ENCODE measurements at regions not wholly inside any gene's neighbourhood (a gene's known extent, or its start where the extent isn't known, plus 50 kb on each side); places are given as distances from the start of the nearest gene placed in this dataset.

GRCh38 chr10:78802431-78802830 is 266.3 kb upstream of the ZMIZ1 start:
- no peak for DNase-seq (ENCODE audit: low read depth)
- no peak for TF ChIP-seq CTCF (IDR thresholded peaks at IDR 0.05; ENCODE audit: insufficient read depth, low read length, poor library complexity, severe bottlenecking)
- Histone ChIP-seq H3K27me3 (ENCODE audit: control insufficient read depth, insufficient read depth, low read length) (peaks cover 11% of the 10 kb centered on the region), H3K36me3 (ENCODE audit: control insufficient read depth, insufficient read depth, low read length) (no peaks in the 10 kb centered on the region), H3K4me3 (ENCODE audit: low read depth, low read length) (no peak overlapping the region)

- Histone ChIP-seq H3K4me3 (ENCODE audit: low read depth, low read length) (no peak overlapping the region), H3K36me3 (ENCODE audit: control insufficient read depth, insufficient read depth, low read length) (no peaks in the 10 kb centered on the region), H3K27me3 (ENCODE audit: control insufficient read depth, insufficient read depth, low read length) (peaks cover 11% of the 10 kb centered on the region)
- no peak for DNase-seq (ENCODE audit: low read depth)
- no peak for TF ChIP-seq CTCF (IDR thresholded peaks at IDR 0.05; ENCODE audit: insufficient read depth, low read length, poor library complexity, severe bottlenecking)
These were observed 265.9 kb upstream of the ZMIZ1 start for GRCh38 chr10:78802866-78803265.

- H3K27me3 ChIP-seq (ENCODE audit: control insufficient read depth, insufficient read depth, low read length) = peaks cover 11% of the 10 kb centered on the region
- no peak for TF ChIP-seq CTCF (IDR thresholded peaks at IDR 0.05; ENCODE audit: insufficient read depth, low read length, poor library complexity, severe bottlenecking)
- DNase-seq (ENCODE audit: low read depth) = no peak
- no peak overlapping the region for H3K4me3 ChIP-seq (ENCODE audit: low read depth, low read length)
- H3K36me3 ChIP-seq (ENCODE audit: control insufficient read depth, insufficient read depth, low read length) = no peaks in the 10 kb centered on the region
These were observed 265.1 kb upstream of the ZMIZ1 start for GRCh38 chr10:78803710-78804109.

GRCh38 chr10:78804411-78805032 is 264.2 kb upstream of the ZMIZ1 start:
- TF ChIP-seq CTCF (IDR thresholded peaks at IDR 0.05; ENCODE audit: insufficient read depth, low read length, poor library complexity, severe bottlenecking) = no peak
- Histone ChIP-seq H3K36me3 (ENCODE audit: control insufficient read depth, insufficient read depth, low read length) (no peaks in the 10 kb centered on the region), H3K27me3 (ENCODE audit: control insufficient read depth, insufficient read depth, low read length) (peaks cover 11% of the 10 kb centered on the region), H3K4me3 (ENCODE audit: low read depth, low read length) (no peak overlapping the region)
- DNase-seq (ENCODE audit: low read depth) = no peak

GRCh38 chr10:78805176-78805575 is 263.6 kb upstream of the ZMIZ1 start:
- H3K27me3 ChIP-seq (ENCODE audit: control insufficient read depth, insufficient read depth, low read length) = peaks cover 7% of the 10 kb centered on the region
- DNase-seq (ENCODE audit: low read depth) = peak; percentile 69
- no peaks in the 10 kb centered on the region for H3K36me3 ChIP-seq (ENCODE audit: control insufficient read depth, insufficient read depth, low read length)
- no peak for TF ChIP-seq CTCF (IDR thresholded peaks at IDR 0.05; ENCODE audit: insufficient read depth, low read length, poor library complexity, severe bottlenecking)
- H3K4me3 ChIP-seq (ENCODE audit: low read depth, low read length) = no peak overlapping the region

- DNase-seq (ENCODE audit: low read depth) = no peak
- TF ChIP-seq CTCF (IDR thresholded peaks at IDR 0.05; ENCODE audit: insufficient read depth, low read length, poor library complexity, severe bottlenecking) = no peak
- no peak overlapping the region for H3K4me3 ChIP-seq (ENCODE audit: low read depth, low read length)
- H3K36me3 ChIP-seq (ENCODE audit: control insufficient read depth, insufficient read depth, low read length) = no peaks in the 10 kb centered on the region
- H3K27me3 ChIP-seq (ENCODE audit: control insufficient read depth, insufficient read depth, low read length) = peaks cover 4% of the 10 kb centered on the region
These were observed 262.0 kb upstream of the ZMIZ1 start for GRCh38 chr10:78806681-78807221.
